IMR-90 (cell line): ENCODE measurements at regions not wholly inside any gene's neighbourhood (a gene's known extent, or its start where the extent isn't known, plus 50 kb on each side); places are given as distances from the start of the nearest gene placed in this dataset.

Source experiments
- ATAC-seq: fragments of 200-7000 bp; cut with Tn5 transposase; 2 replicates; pipeline ENCODE4 v1.9.1; 2020; ENCODE audit warnings: low read depth, mild to moderate bottlenecking, moderate library complexity
- BruUV-seq: library from RNA; stranded (reverse); fragments of 400-500 nt; replicated peaks from 2 replicates; lab custom pipeline; 2021; lab: Mats Ljungman, UMichigan
- CTCF ChIA-PET: fragments of 300-600 bp; formaldehyde crosslinking; extraction: SDS; loops from one replicate; lab custom pipeline; 2021; ENCODE audit warnings: antibody characterized with exemption; lab: Yijun Ruan, JAX
- POLR2A ChIA-PET: fragments of 300-600 bp; sonication (Branson Sonifier 250); formaldehyde crosslinking; loops from one replicate; lab custom pipeline; 2022; ENCODE audit warnings: antibody characterized with exemption; ENCODE audit not compliant: unreplicated experiment; lab: Charles Lee
- DNase-seq: peaks from one replicate; pipeline ENCODE4 v3.0.0; 2013
- H2AFZ ChIP-seq: replicated peaks from 2 replicates; pipeline ENCODE3; 2013; ENCODE audit warnings: low read length, mild to moderate bottlenecking; ENCODE audit not compliant: poor library complexity
- H2AK5ac ChIP-seq: 2 replicates; pipeline ENCODE4 v1.6.1; 2013; ENCODE audit warnings: low read depth, low read length, inconsistent platforms
- H2AK9ac ChIP-seq: replicated peaks from 2 replicates; pipeline ENCODE3; 2013; ENCODE audit warnings: mild to moderate bottlenecking, low read depth, low read length, moderate library complexity; ENCODE audit not compliant: poor library complexity
- H2BK120ac ChIP-seq: 2 replicates; pipeline ENCODE4 v1.6.1; 2013; ENCODE audit warnings: low read depth, low read length, inconsistent platforms
- H2BK15ac ChIP-seq: 3 replicates; pipeline ENCODE4 v1.6.1; 2013; ENCODE audit warnings: low read depth, low read length, inconsistent platforms
- H2BK20ac ChIP-seq: 2 replicates; pipeline ENCODE4 v1.6.1; 2013; ENCODE audit warnings: low read depth, mild to moderate bottlenecking, inconsistent platforms, low read length, moderate library complexity
- H2BK5ac ChIP-seq: 2 replicates; pipeline ENCODE4 v1.6.1; 2013; ENCODE audit warnings: mild to moderate bottlenecking, low read depth, low read length, inconsistent platforms; ENCODE audit not compliant: poor library complexity, severe bottlenecking
- H3K14ac ChIP-seq: replicated peaks from 2 replicates; pipeline ENCODE4 v1.6.1; 2013; ENCODE audit warnings: low read depth, low read length, inconsistent platforms
- H3K18ac ChIP-seq: 2 replicates; pipeline ENCODE4 v1.6.1; 2013; ENCODE audit warnings: low read depth, low read length, control low read depth
- H3K23ac ChIP-seq: 2 replicates; pipeline ENCODE4 v1.6.1; 2013; ENCODE audit warnings: low read depth, low read length, inconsistent platforms
- H3K27ac ChIP-seq: 2 replicates; pipeline ENCODE4 v1.5.1; 2013; ENCODE audit warnings: mild to moderate bottlenecking, control low read depth, low read length; ENCODE audit not compliant: insufficient read depth
- H3K27me3 ChIP-seq: 2 replicates; pipeline ENCODE4 v1.6.1; 2013; ENCODE audit warnings: low read length; ENCODE audit not compliant: control insufficient read depth, insufficient read depth
- H3K36me3 ChIP-seq: 2 replicates; pipeline ENCODE4 v1.6.1; 2013; ENCODE audit warnings: low read length, mixed read lengths; ENCODE audit not compliant: control insufficient read depth, insufficient read depth
- H3K4ac ChIP-seq: 2 replicates; pipeline ENCODE4 v1.6.1; 2013; ENCODE audit warnings: low read depth, low read length, inconsistent platforms
- H3K4me1 ChIP-seq: 2 replicates; pipeline ENCODE4 v1.6.1; 2013; ENCODE audit warnings: low read length, mixed read lengths; ENCODE audit not compliant: control insufficient read depth, insufficient read depth
- H3K4me2 ChIP-seq: 2 replicates; pipeline ENCODE4 v1.6.1; 2013; ENCODE audit warnings: low read depth, mild to moderate bottlenecking, control low read depth, low read length, moderate library complexity
- H3K4me3 ChIP-seq: 2 replicates; pipeline ENCODE4 v1.5.1; 2013; ENCODE audit warnings: low read depth, mild to moderate bottlenecking, control low read depth, low read length, moderate library complexity; ENCODE audit not compliant: insufficient read depth
- H3K56ac ChIP-seq: 2 replicates; pipeline ENCODE4 v1.6.1; 2013; ENCODE audit warnings: low read length, inconsistent platforms; ENCODE audit not compliant: insufficient read depth; ENCODE audit errors: extremely low read depth
- H3K79me1 ChIP-seq, 2 experiments: 2 replicates each; pipeline ENCODE4 v1.6.1; 2013; ENCODE audit warnings: low read length in 2 of 2, inconsistent platforms in 1 of 2, low read depth in 1 of 2
- H3K9ac ChIP-seq: 2 replicates; pipeline ENCODE4 v1.6.1; 2013; ENCODE audit warnings: low read depth, low read length, control low read depth
- H3K9me1 ChIP-seq: 2 replicates; pipeline ENCODE4 v1.6.1; 2013; ENCODE audit warnings: low read length, inconsistent platforms; ENCODE audit not compliant: insufficient read depth
- H3K9me3 ChIP-seq: 2 replicates; pipeline ENCODE4 v1.6.1; 2013; ENCODE audit warnings: low read length; ENCODE audit not compliant: control insufficient read depth, insufficient read depth
- H4K20me1 ChIP-seq: 2 replicates; pipeline ENCODE4 v1.6.1; 2013; ENCODE audit warnings: low read length, inconsistent platforms; ENCODE audit not compliant: insufficient read depth
- H4K5ac ChIP-seq: 2 replicates; pipeline ENCODE4 v1.6.1; 2013; ENCODE audit warnings: mild to moderate bottlenecking, low read depth, low read length, control low read depth
- H4K8ac ChIP-seq, 2 experiments: 2 replicates each; pipeline ENCODE4 v1.6.1; 2013; ENCODE audit warnings: low read depth in 2 of 2, low read length in 2 of 2, control low read depth in 1 of 2, inconsistent platforms in 1 of 2
- H4K91ac ChIP-seq: 2 replicates; pipeline ENCODE4 v1.6.1; 2013; ENCODE audit warnings: low read depth, low read length, inconsistent platforms; ENCODE audit not compliant: insufficient read depth
- BHLHE40 ChIP-seq: fragments of 150-350 bp; IDR thresholded peaks from 2 replicates; pipeline ENCODE4 v1.6.1; 2016; ENCODE audit warnings: mild to moderate bottlenecking, low read depth, low read length
- FOS ChIP-seq: fragments of 150-350 bp; IDR thresholded peaks from 2 replicates; pipeline ENCODE4 v1.6.1; 2016; ENCODE audit warnings: low read depth, low read length
- MAZ ChIP-seq: IDR thresholded peaks from 2 replicates; pipeline ENCODE4 v1.6.1; 2012; ENCODE audit warnings: low read depth, mild to moderate bottlenecking, low read length, improper control_type of control experiment, moderate library complexity, borderline replicate concordance
- NFE2L2 ChIP-seq: fragments of 150-350 bp; IDR thresholded peaks from 2 replicates; pipeline ENCODE4 v1.6.1; 2016; ENCODE audit warnings: low read depth, mild to moderate bottlenecking, low read length
- RAD21 ChIP-seq: IDR thresholded peaks from 2 replicates; pipeline ENCODE4 v1.6.1; 2012; ENCODE audit warnings: low read length, improper control_type of control experiment
- RCOR1 ChIP-seq: IDR thresholded peaks from 2 replicates; pipeline ENCODE4 v1.6.1; 2012; ENCODE audit warnings: mild to moderate bottlenecking, low read length, improper control_type of control experiment; ENCODE audit not compliant: insufficient replicate concordance
- RFX5 ChIP-seq: IDR thresholded peaks from 2 replicates; pipeline ENCODE4 v1.8.0; 2012; ENCODE audit warnings: low read depth, mild to moderate bottlenecking, low read length, moderate library complexity
- WGBS, 2 experiments: methylation state at CpG; one replicate each; pipeline versions ENCODE4 v1.1.5 to v1.1.7; 2013; ENCODE audit warnings: missing lambda C conversion rate in 2 of 2; ENCODE audit not compliant: insufficient read length in 1 of 2; ENCODE audit errors: extremely low coverage in 2 of 2; 5-methylcytosine and 5-hydroxymethylcytosine counted together
- dilution Hi-C: fragments of 300-500 bp; cut with HindIII; formaldehyde crosslinking; loops from one replicate; pipeline ENCODE4 v1.14.3; 2018; ENCODE audit warnings: low sequenced_read_pairs; ENCODE audit not compliant: unreplicated experiment
- in situ Hi-C: fragments of 300-500 bp; cut with MboI; formaldehyde crosslinking; loops from 3 replicates; pipeline ENCODE4 v1.14.3; 2019; ENCODE audit warnings: low sequenced_read_pairs, inconsistent platforms, mixed read lengths
- intact Hi-C: fragments of 100-400 bp; cut with micrococcal nuclease; formaldehyde crosslinking; loops from 2 replicates; pipeline ENCODE4 v1.10.0; 2022
- TF ChIP-seq, protein P1 (sequence below): fragments of 150-350 bp; IDR thresholded peaks from 2 replicates; pipeline ENCODE4 v1.6.1; 2017; ENCODE audit warnings: mild to moderate bottlenecking, antibody characterized with exemption, low read length, low read depth
- TF ChIP-seq, protein P2 (sequence below): conservative IDR thresholded peaks from 2 replicates; pipeline ENCODE4 v1.5.1; 2012; ENCODE audit warnings: mild to moderate bottlenecking, low read depth, low read length, improper control_type of control experiment

DNA sequence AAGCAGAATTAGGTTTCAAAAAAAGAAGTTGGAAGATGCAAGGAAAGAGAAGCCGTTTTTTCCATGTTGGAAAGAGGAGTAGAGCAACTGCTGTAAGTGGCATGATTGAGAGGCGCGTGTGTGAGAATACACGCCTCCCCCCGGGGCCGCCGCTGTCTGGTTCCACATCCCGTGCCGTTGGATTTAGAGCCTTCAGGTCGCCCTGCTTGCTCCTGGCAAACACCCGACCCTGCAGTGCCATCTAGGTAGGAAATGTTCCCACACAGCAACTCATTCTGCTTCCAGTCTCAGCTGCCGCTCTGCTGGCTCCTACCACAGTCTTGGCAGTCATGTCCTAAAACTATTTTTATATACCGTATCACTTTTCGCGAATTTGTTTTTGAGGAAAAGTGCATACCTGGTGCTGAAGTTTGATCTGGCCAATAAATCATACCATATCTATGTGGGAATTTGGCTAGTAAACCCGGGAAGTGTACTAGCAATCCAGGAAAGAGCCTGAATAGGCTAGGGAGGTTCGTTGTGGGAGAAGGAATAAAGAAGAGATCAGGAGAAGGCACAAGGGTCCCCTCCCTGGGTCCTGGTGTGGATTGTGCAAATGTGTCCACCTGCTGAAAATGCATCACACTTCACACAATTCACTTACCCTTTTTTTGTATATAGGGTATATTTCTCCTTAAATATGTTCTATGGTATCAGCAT is 372.7 kb downstream of the FBXO15 start:
- Histone ChIP-seq H2BK20ac (no peak overlapping the region), H3K27me3 (no peaks in the 10 kb centered on the region), H4K91ac (no peak overlapping the region), H4K8ac (no peak overlapping the region), H3K4me3 (no peak overlapping the region), H2BK5ac (no peak overlapping the region), H3K79me1 (no peaks in the 10 kb centered on the region), H3K9me1 (no peaks in the 10 kb centered on the region), H2AK9ac (no peak overlapping the region), H3K56ac (no peak overlapping the region), H3K14ac (no peak overlapping the region), H3K4me2 (no peak overlapping the region), H2AK5ac (no peak overlapping the region), H2BK120ac (no peak overlapping the region), H3K23ac (no peak overlapping the region), H4K20me1 (no peaks in the 10 kb centered on the region), H4K5ac (no peak overlapping the region), H2AFZ (peak overlapping the region; percentile 45), H3K4ac (no peak overlapping the region), H3K36me3 (no peaks in the 10 kb centered on the region), H3K4me1 (peaks cover 2% of the 10 kb centered on the region; the same call in 1 of the 2 replicates), H3K9ac (no peak overlapping the region), H3K27ac (no peak overlapping the region), H2BK15ac (no peak overlapping the region), H3K18ac (no peak overlapping the region), H3K9me3 (no peaks in the 10 kb centered on the region)
- in situ Hi-C loops: no loop called here
- ChIA-PET POLR2A (no interaction called here), CTCF (interaction anchor here (0.6 kb wide), 1 partner anchor 340 kb away, joined by 4 read pairs; no protein-coding TSS in a partner anchor)
- ATAC-seq (no peak), DNase-seq (no peak)
- intact Hi-C loops: no loop called here
- dilution Hi-C loops: no loop called here
- WGBS, 2 experiments: 85% methylated on average over 8 of the region's 17 CpGs; no CpG with 5 or more reads in 1 of the 2 experiments
- BruUV-seq: no TSS peak
- TF ChIP-seq RFX5 (no peak), RAD21 (no peak), RCOR1 (no peak), MAZ (no peak), FOS (no peak), NFE2L2 (no peak), BHLHE40 (no peak)
- TF ChIP-seq, protein P1, sequence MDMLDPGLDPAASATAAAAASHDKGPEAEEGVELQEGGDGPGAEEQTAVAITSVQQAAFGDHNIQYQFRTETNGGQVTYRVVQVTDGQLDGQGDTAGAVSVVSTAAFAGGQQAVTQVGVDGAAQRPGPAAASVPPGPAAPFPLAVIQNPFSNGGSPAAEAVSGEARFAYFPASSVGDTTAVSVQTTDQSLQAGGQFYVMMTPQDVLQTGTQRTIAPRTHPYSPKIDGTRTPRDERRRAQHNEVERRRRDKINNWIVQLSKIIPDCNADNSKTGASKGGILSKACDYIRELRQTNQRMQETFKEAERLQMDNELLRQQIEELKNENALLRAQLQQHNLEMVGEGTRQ: no peak
- TF ChIP-seq, protein P2, sequence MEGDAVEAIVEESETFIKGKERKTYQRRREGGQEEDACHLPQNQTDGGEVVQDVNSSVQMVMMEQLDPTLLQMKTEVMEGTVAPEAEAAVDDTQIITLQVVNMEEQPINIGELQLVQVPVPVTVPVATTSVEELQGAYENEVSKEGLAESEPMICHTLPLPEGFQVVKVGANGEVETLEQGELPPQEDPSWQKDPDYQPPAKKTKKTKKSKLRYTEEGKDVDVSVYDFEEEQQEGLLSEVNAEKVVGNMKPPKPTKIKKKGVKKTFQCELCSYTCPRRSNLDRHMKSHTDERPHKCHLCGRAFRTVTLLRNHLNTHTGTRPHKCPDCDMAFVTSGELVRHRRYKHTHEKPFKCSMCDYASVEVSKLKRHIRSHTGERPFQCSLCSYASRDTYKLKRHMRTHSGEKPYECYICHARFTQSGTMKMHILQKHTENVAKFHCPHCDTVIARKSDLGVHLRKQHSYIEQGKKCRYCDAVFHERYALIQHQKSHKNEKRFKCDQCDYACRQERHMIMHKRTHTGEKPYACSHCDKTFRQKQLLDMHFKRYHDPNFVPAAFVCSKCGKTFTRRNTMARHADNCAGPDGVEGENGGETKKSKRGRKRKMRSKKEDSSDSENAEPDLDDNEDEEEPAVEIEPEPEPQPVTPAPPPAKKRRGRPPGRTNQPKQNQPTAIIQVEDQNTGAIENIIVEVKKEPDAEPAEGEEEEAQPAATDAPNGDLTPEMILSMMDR: no peak
